NCI-H2227 treated with DMSO at 0.1 percent for 48 hours (cell line): ENCODE measurements at regions not wholly inside any gene's neighbourhood (a gene's known extent, or its start where the extent isn't known, plus 50 kb on each side); places are given as distances from the start of the nearest gene placed in this dataset.

Source experiments
- DNase-seq: peaks from one replicate; lab custom pipeline; 2025; lab: John Stamatoyannopoulos, UW

DNA sequence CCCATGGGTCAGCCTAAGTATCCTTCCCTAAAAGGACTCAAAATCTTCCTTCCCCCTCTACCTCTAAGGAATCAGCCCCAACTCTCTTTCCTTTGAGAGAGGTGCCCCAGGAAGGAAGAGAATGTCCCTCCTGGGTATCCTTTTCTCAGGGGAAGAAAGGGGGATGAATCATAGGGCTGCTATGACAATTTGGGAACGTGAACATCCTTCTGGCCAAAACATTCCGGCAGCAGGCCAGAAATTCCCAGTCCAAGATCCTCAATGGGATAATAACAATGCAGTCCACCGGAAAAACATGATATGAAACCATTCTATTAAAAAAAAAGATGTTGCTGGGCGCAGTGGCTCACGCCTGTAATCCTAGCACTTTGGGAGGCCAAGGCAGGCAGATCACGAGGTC lies 50.8 kb upstream of the CACNA2D3 start:
- no peak for DNase-seq

DNA sequence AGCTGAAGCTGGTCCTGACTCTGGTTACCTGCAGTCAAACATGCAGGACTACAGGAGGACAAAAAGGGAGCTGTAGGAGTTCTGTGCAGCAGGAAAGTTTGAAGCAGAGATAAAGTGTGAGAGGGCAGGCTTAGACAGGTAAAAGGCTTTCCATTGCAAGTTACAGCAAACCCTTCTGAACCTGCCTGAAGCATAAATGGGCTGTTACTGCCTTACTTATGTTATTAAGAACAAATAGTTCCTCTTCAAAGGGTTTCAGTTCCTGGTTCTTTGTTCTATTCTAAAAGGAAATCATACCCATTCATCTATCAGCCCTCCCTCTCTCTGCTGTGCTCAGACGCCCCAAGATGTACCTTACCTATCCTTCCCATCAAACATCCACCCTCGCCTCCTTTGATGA lies 52.4 kb upstream of the CACNA2D3 start:
- no peak for DNase-seq

DNA sequence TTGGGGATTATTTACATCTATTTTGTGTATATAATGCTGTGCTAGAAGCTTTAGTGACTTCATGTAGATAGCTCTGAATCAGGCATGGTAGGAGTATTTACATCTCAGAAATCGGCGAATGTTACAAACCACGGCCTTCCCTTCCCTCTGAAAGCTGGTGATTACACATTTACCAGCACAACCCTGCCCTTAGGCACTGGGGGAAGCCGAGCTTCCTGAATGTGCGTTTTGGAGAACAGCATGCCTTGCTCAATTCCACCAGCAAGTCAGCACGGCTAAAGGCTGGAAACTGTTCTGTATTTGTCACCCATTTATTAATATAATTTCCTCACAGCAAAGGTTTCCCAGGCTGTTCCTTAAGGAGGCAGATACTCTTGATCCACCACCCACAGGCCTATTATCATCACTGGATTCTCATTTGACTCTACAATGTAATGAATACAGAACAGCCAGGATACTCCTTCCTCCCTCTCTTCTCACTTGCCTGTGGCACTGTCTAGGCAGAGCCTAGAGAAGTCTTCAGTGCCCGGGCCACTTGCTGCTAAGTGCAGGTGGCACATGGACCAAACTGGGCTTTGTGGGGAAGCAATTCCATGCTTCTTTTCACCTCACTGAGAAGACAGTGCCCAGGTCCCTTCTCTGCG lies 55.2 kb upstream of the CACNA2D3 start:
- DNase-seq = no peak

DNA sequence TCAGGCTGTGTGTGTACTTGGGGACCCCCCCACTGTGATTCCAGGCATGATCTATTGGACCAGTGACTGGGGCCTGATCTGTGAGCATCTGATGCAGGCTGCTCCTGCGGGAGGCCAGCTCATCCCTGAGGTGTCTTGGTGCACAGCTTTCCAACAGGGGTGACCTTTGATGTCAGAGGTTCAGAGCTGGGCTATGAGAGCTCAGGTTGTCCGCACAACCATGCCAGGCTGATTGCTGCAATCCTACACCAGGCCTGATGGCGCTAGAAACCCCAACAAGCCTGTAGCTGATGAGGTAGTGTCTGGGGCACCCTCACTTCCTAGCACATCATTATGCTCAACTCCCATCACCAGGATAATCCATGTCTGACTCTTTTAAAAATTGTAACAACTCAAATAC lies 56.1 kb upstream of the CACNA2D3 start:
- no peak for DNase-seq

DNA sequence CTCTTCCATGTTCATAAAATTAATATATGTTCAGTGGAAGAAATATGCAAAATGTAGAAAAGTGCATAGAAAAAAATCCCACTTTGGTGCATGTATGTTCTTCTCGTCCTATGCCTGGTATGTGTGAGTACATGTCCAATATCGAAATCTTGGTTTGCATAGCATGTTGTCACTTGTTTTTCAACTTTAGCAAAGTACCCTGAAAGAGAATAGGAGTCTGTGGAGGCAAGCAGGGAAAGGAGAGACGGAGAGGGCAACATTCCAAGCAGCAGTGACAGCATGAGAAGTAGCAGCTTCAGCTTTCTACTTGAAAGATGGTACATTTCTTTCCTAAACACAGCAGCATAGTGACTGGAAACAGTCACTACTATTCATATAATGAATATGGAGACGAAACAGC lies 56.8 kb upstream of the CACNA2D3 start:
- no peak for DNase-seq

GRCh38 chr3:54065140-54065539 lies 57.2 kb upstream of the CACNA2D3 start:
- no peak for DNase-seq

- no peak for DNase-seq
Measured at GRCh38 chr3:54064486-54064885, 57.9 kb upstream of the CACNA2D3 start.

DNA sequence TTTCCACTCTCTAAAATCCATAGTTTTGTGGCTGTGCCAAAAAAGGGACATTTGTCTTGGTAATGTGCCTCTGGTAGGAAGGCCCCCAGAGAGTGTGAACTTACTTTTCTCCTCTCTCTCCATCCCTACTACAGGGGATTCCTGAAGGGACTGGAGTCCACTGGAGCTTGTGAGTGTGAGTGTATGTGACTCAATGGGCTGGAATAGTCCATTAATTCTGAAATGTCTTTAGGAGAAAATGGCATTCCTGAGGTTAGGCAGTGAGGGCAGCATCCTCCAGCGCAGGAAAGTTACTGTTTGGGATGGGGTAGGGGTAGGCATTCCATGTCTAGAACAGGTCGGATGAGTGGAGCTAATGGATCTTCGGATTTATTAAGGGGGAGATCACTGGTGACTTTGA lies 59.8 kb upstream of the CACNA2D3 start:
- no peak for DNase-seq

DNA sequence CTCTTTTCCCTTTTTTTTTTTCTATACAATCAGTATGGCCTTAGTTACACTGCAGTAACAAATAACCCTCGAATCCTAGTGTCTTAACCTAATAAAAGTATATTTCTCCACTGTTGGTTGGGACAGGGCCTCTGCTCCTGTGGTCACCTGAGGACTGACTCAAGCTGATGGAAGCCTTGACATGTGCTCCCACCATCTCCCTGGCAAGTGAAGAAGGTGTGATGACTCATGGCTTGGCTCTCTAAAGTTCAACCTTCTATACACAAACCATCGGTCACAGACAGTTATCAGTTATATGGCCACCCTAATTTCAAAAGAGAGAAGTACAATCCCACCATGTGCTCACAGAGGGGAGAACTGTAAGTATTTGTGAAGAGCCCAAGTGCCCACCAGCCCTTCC lies 65.8 kb upstream of the CACNA2D3 start:
- DNase-seq = no peak

DNA sequence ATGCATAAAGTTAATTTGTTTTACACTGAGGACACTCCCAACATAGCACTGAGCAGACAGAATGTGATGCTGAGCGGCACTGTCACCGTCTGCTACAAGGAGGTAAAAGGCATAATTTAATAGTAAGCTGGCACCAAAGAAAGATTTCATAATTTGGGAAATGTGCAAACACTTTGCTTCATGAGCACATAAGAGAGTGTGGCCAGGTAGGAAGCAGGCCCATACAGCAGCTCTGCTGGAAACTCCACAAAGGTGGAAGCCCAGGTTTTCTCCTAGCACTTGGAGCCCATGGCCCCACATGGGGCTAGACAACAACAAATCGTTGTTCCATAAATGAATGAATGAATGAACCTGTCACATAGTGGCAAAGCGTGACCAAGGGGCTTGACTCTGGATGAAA lies 68.5 kb upstream of the CACNA2D3 start:
- no peak for DNase-seq

DNA sequence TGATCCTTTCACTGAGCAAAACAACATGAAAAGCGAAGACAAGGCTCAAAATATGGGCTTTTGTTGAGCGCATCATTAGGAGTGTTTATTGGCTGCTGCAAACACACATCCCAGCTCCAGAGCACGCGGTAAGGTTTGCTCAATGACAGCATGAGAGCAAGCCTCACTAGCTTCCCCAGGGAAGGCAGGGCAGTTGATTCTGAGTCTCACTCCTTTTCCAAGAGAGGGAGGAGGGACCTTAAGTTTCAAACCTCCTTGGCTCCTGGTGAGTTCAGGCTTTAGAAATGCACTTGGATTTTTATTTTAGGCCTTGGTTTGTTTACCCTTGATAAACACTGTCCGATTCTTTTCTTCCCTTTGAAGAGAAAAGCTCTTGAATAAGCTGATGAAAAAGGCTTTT lies 69.1 kb upstream of the CACNA2D3 start:
- DNase-seq = no peak

GRCh38 chr3:54047568-54047967 lies 74.8 kb upstream of the CACNA2D3 start:
- no peak for DNase-seq

DNA sequence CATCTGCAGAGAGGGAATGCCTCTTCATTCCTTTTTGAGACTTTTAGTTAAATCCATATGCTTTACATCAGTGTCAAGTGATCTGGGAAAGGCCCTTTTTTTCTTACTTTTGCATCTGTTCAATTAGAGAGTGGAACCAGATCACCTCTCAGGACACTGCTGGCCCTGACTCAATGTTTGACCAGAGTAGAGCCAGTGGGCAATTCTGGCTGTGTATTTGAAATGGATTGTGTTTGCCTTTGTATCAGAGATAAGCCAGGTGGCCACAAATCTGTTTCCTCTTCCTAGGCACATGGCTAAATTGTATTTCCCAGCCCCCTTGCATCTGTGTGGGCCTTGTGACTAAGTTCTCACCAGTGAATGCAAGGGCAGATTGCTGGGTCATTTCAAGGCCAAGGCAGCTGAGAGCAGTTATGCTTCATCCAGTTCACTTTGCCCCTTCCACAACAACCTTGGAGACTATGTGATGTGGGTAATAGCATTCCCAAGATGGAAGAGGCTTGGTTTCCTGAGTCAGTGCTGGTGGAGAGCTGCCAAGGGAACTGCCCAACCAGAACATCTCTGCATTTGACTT lies 75.6 kb upstream of the CACNA2D3 start:
- DNase-seq = no peak

- no peak for DNase-seq
Measured at GRCh38 chr3:54045061-54045815, 77.1 kb upstream of the CACNA2D3 start.

DNA sequence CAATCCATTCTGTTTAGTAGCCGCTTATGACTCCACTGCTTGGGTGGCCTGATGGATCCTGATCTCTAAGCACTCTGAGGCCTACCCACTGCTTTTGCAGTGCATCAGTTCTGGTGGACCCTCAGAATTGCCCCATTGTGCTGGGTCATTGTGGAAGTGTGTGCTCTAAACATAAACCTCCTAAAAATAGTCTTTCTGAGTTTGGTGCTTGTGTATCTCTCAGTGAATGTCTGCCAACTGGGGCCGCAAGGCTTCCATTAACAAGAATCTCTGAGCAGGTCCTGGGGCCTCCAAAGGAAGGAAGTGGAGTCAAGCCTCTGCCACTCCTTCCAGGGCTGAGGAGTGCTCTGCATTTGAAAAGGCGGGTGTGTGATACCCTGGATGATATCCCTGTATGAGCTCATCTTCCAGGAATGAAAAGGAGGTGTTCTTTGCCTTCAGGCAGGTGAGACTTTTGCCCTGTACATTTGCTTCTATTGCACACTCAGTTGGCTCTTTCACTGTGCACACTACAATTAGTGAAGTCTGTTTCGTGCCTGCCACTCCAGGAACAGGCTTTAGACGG lies 80.0 kb upstream of the CACNA2D3 start:
- no peak for DNase-seq

- no peak for DNase-seq
Measured at GRCh38 chr3:54040476-54040875, 81.9 kb upstream of the CACNA2D3 start.

DNA sequence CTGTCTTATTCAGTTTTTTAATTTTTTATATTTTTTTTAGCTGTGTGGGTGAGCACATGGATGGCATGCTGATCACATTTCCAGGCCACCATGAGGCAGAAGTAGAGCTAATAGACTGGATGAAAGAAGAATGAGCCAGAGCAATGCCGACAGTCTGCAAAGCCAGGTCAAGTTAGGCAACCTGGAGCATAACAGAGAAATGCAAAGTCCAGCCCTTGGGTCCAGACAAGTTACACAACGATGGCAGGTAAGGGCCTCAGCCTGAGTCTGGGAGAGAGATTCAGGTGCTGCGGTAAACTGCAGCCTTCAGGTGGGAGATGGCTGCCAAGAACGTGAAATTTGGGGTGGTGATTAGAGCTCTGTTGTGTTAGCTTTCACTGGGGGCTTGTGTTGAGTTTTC lies 84.0 kb upstream of the CACNA2D3 start:
- no peak for DNase-seq

DNA sequence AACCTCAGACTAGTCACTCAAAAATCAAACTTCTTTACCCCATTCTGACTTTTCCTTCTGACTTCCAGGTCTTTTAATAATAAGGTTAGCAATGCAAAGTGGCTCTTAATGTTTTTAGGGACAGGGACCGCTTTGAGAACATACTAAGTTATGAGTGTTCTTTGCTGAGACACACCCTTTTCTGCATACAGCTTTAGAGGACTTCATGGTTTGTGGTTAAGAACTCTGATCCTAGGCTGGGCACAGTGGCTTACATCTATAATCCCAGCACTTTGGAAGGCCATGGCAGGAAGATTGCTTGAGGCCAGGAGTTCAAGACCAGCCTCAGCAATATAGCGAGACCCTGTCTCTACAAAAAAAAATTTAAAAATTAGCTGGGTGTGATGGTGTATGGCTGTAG lies 85.8 kb upstream of the CACNA2D3 start:
- no peak for DNase-seq

- no peak for DNase-seq
Measured at GRCh38 chr3:54034971-54035370, 87.4 kb upstream of the CACNA2D3 start.

DNA sequence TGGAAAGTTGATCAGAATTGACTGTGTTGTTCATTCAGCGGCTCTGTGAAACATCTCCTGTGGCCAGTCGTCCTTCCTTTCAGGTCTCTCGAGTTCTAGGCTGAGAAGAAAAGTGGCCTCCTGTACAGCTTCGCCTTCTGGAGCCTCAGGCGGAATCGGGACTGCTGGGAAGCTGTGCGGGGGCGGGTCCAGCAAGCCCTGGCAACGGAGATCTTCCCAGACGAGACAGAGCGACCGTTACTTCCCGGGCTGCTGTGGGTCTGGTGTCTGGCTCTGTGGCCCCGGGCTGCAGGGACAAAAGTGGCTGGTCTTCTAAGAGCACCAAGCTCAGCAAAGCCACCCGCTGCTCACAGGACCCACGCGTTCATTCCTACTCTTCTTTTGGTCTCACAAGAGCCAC lies 88.6 kb upstream of the CACNA2D3 start:
- no peak for DNase-seq

- DNase-seq = no peak
Measured at GRCh38 chr3:54032598-54032997, 89.8 kb upstream of the CACNA2D3 start.

- no peak for DNase-seq
Measured at GRCh38 chr3:54028372-54028771, 94.0 kb upstream of the CACNA2D3 start.

GRCh38 chr3:54026543-54026942 lies 95.8 kb upstream of the CACNA2D3 start:
- DNase-seq = no peak
